BJ (cell line): ENCODE measurements at regions not wholly inside any gene's neighbourhood (a gene's known extent, or its start where the extent isn't known, plus 50 kb on each side); places are given as distances from the start of the nearest gene placed in this dataset.

ENCODE experiments used
- CTCF ChIA-PET: fragments of 350-600 bp; formaldehyde crosslinking; extraction: SDS; loops from one replicate; lab custom pipeline; 2021; ENCODE audit warnings: antibody characterized with exemption, inconsistent platforms; lab: Yijun Ruan, JAX
- POLR2A ChIA-PET: fragments of 300-600 bp; sonication (Branson Sonifier 250); formaldehyde crosslinking; extraction: SDS; loops from one replicate; lab custom pipeline; 2021; ENCODE audit warnings: antibody characterized with exemption; lab: Charles Lee
- DNase-seq: peaks from one replicate; pipeline ENCODE4 v3.0.0-alpha.2; 2011; ENCODE audit warnings: low read depth
- H3K27me3 ChIP-seq: 2 replicates; pipeline ENCODE4 v1.6.0; 2011; ENCODE audit warnings: low read length; ENCODE audit not compliant: control insufficient read depth, insufficient read depth
- H3K36me3 ChIP-seq: 2 replicates; pipeline ENCODE4 v1.5.1; 2011; ENCODE audit warnings: low read length; ENCODE audit not compliant: control insufficient read depth, insufficient read depth
- H3K4me3 ChIP-seq: 2 replicates; pipeline ENCODE4 v1.5.1; 2011; ENCODE audit warnings: low read depth, mild to moderate bottlenecking, control low read depth, low read length
- CTCF ChIP-seq: IDR thresholded peaks from 2 replicates; pipeline ENCODE4 v1.5.1; 2011; ENCODE audit warnings: low read depth, mild to moderate bottlenecking, control low read depth, inconsistent platforms, low read length, moderate library complexity; ENCODE audit not compliant: insufficient read depth

- H3K27me3 ChIP-seq, result peaks cover 2% of the 10 kb centered on the region
- TF ChIP-seq CTCF, result no peak
- ChIA-PET CTCF (no interaction called here), POLR2A (no interaction called here)
- no peaks in the 10 kb centered on the region for H3K36me3 ChIP-seq
- no peak overlapping the region for H3K4me3 ChIP-seq
- no peak for DNase-seq
Measured at GRCh38 chr3:43797794-43798193, 107.1 kb downstream of the ABHD5 start.

GRCh38 chr3:43810797-43811196, 120.1 kb downstream of the ABHD5 start:
- no peak overlapping the region for H3K4me3 ChIP-seq
- CTCF ChIA-PET, result no interaction called here
- POLR2A ChIA-PET, result no interaction called here

GRCh38 chr3:43814461-43814860, 123.7 kb downstream of the ABHD5 start:
- TF ChIP-seq CTCF, result no peak
- H3K4me3 ChIP-seq, result no peak overlapping the region
- CTCF ChIA-PET, result no interaction called here
- H3K27me3 ChIP-seq, result peaks cover 7% of the 10 kb centered on the region
- POLR2A ChIA-PET, result no interaction called here
- no peaks in the 10 kb centered on the region for H3K36me3 ChIP-seq
- DNase-seq, result no peak

More at GRCh38 chr3:43810797-43811196, 120.1 kb downstream of the ABHD5 start:
- Histone ChIP-seq H3K27me3 (no peaks in the 10 kb centered on the region; the same call in 1 of the 2 replicates), H3K36me3 (no peaks in the 10 kb centered on the region)
- no peak for DNase-seq
- TF ChIP-seq CTCF, result no peak

- CTCF ChIA-PET, result interaction anchor here (1.0 kb wide), 1 partner anchor 39 kb away, joined by 3 read pairs; no protein-coding TSS in a partner anchor
- H3K27me3 ChIP-seq, result peaks cover 7% of the 10 kb centered on the region
Measured at GRCh38 chr3:43816372-43816771, 125.6 kb downstream of the ABHD5 start.

GRCh38 chr3:43817064-43817463, 126.3 kb downstream of the ABHD5 start:
- Histone ChIP-seq H3K27me3 (peaks cover 8% of the 10 kb centered on the region), H3K36me3 (no peaks in the 10 kb centered on the region), H3K4me3 (no peak overlapping the region)
- ChIA-PET POLR2A (no interaction called here), CTCF (interaction anchor here (0.6 kb wide), 1 partner anchor 224 kb away, joined by 3 read pairs; no protein-coding TSS in a partner anchor)
- DNase-seq, result no peak
- no peak for TF ChIP-seq CTCF

More at GRCh38 chr3:43816372-43816771, 125.6 kb downstream of the ABHD5 start:
- Histone ChIP-seq H3K4me3 (no peak overlapping the region), H3K36me3 (no peaks in the 10 kb centered on the region)
- no peak for DNase-seq
- TF ChIP-seq CTCF, result no peak
- POLR2A ChIA-PET, result no interaction called here
